HEK293 (cell line): ENCODE measurements at regions not wholly inside any gene's neighbourhood (a gene's known extent, or its start where the extent isn't known, plus 50 kb on each side); places are given as distances from the start of the nearest gene placed in this dataset.
A peak's percentile ranks its signal among the peaks of the same experiment; 100 is the strongest.

Experiments
- CTCF ChIA-PET: fragments of 350-600 bp; formaldehyde crosslinking; extraction: SDS; loops from one replicate; lab custom pipeline; 2021; ENCODE audit warnings: antibody characterized with exemption; lab: Yijun Ruan, JAX
- POLR2A ChIA-PET: fragments of 300-600 bp; formaldehyde crosslinking; extraction: SDS; loops from one replicate; lab custom pipeline; 2020; ENCODE audit warnings: antibody characterized with exemption, inconsistent platforms; lab: Yijun Ruan, JAX
- H3K27ac ChIP-seq: fragments of 200-500 bp; sonication (Bioruptor generic); 2 replicates; pipeline ENCODE4 v1.5.1; 2014; ENCODE audit warnings: low read depth, low read length, control low read depth, inconsistent platforms; ENCODE audit errors: extremely low read depth
- H3K36me3 ChIP-seq, 2 experiments: fragments of 200-500 bp in 1 of 2; sonication (Bioruptor generic) in 1 of 2; 1 replicate in 1 of 2; 2 replicates in 1 of 2; pipeline ENCODE4 v1.5.1; 2014 to 2017; ENCODE audit warnings: inconsistent platforms in 2 of 2, low read length in 2 of 2; ENCODE audit not compliant: control insufficient read depth in 2 of 2, insufficient read depth in 1 of 2
- H3K4me1 ChIP-seq: fragments of 200-500 bp; sonication (Bioruptor generic); 2 replicates; pipeline ENCODE4 v1.5.1; 2014; ENCODE audit warnings: mild to moderate bottlenecking, low read length, inconsistent platforms; ENCODE audit not compliant: control insufficient read depth, insufficient read depth
- H3K4me3 ChIP-seq: 2 replicates; pipeline ENCODE4 v1.5.1; 2011; ENCODE audit warnings: low read depth, mild to moderate bottlenecking, control low read depth, low read length, moderate library complexity
- H3K9me3 ChIP-seq: fragments of 200-500 bp; sonication (Bioruptor generic); 2 replicates; pipeline ENCODE4 v1.5.1; 2014; ENCODE audit warnings: low read depth, low read length, inconsistent platforms; ENCODE audit not compliant: control insufficient read depth, insufficient read depth
- KLF10 ChIP-seq: fragments of 450-650 bp; IDR thresholded peaks from 2 replicates; pipeline ENCODE4 v1.5.1; 2018; ENCODE audit warnings: missing biosample characterization, mild to moderate bottlenecking, missing genetic modification characterization
- KLF16 ChIP-seq: fragments of 450-650 bp; formaldehyde crosslinking; IDR thresholded peaks from 2 replicates; pipeline ENCODE4 v1.5.1; 2017; ENCODE audit warnings: missing biosample characterization, missing genetic modification characterization
- KLF17 ChIP-seq: fragments of 450-650 bp; formaldehyde crosslinking; IDR thresholded peaks from 2 replicates; pipeline ENCODE4 v1.5.1; 2016; ENCODE audit warnings: missing biosample characterization, missing genetic modification characterization
- MYNN ChIP-seq: fragments of 450-650 bp; formaldehyde crosslinking; IDR thresholded peaks from 2 replicates; pipeline ENCODE4 v1.5.1; 2016; ENCODE audit warnings: missing biosample characterization, missing genetic modification characterization, borderline replicate concordance
- PBX3 ChIP-seq: sonication (generic); formaldehyde crosslinking; IDR thresholded peaks from 2 replicates; pipeline ENCODE4 v1.8.1; 2022; ENCODE audit warnings: mild to moderate bottlenecking, moderate library complexity, missing genetic modification reagents
- SP2 ChIP-seq: fragments of 450-650 bp; formaldehyde crosslinking; IDR thresholded peaks from 2 replicates; pipeline ENCODE4 v1.5.1; 2016; ENCODE audit warnings: missing biosample characterization, missing genetic modification characterization
- TRIM28 ChIP-seq: IDR thresholded peaks from 2 replicates; pipeline ENCODE4 v1.6.1; 2011; ENCODE audit warnings: low read length, control low read depth, borderline replicate concordance
- TSHZ1 ChIP-seq: fragments of 450-650 bp; formaldehyde crosslinking; IDR thresholded peaks from 2 replicates; pipeline ENCODE4 v1.5.1; 2016; ENCODE audit warnings: missing biosample characterization, missing genetic modification characterization, borderline replicate concordance
- ZFP41 ChIP-seq: fragments of 450-650 bp; formaldehyde crosslinking; IDR thresholded peaks from 2 replicates; pipeline ENCODE4 v1.5.1; 2016; ENCODE audit warnings: missing biosample characterization, missing genetic modification characterization, borderline replicate concordance
- ZNF121 ChIP-seq: fragments of 450-650 bp; formaldehyde crosslinking; IDR thresholded peaks from 2 replicates; pipeline ENCODE4 v1.5.1; 2016; ENCODE audit warnings: missing biosample characterization, missing genetic modification characterization
- ZNF146 ChIP-seq: fragments of 450-650 bp; formaldehyde crosslinking; IDR thresholded peaks from 2 replicates; pipeline ENCODE4 v1.5.1; 2016; ENCODE audit warnings: missing biosample characterization, missing genetic modification characterization
- ZNF24 ChIP-seq: fragments of 450-650 bp; formaldehyde crosslinking; IDR thresholded peaks from 2 replicates; pipeline ENCODE4 v1.5.1; 2016; ENCODE audit warnings: missing biosample characterization, missing genetic modification characterization
- ZNF37A ChIP-seq: fragments of 450-650 bp; IDR thresholded peaks from 2 replicates; pipeline ENCODE4 v1.5.1; 2018; ENCODE audit warnings: missing biosample characterization, missing genetic modification characterization
- ZNF530 ChIP-seq: fragments of 450-650 bp; formaldehyde crosslinking; IDR thresholded peaks from 2 replicates; pipeline ENCODE4 v1.5.1; 2016; ENCODE audit warnings: low read depth, missing biosample characterization, missing genetic modification characterization
- ZNF610 ChIP-seq: fragments of 450-650 bp; formaldehyde crosslinking; IDR thresholded peaks from 2 replicates; pipeline ENCODE4 v1.5.1; 2016; ENCODE audit warnings: missing biosample characterization, missing genetic modification characterization, borderline replicate concordance
- ZNF660 ChIP-seq: fragments of 450-650 bp; IDR thresholded peaks from 2 replicates; pipeline ENCODE4 v1.5.1; 2018; ENCODE audit warnings: missing biosample characterization, mild to moderate bottlenecking, missing genetic modification characterization
- ZSCAN4 ChIP-seq: fragments of 450-650 bp; formaldehyde crosslinking; IDR thresholded peaks from 2 replicates; pipeline ENCODE4 v1.5.1; 2017; ENCODE audit warnings: missing biosample characterization, missing genetic modification characterization
- ZSCAN5A ChIP-seq: fragments of 450-650 bp; formaldehyde crosslinking; IDR thresholded peaks from 2 replicates; pipeline ENCODE4 v1.5.1; 2016; ENCODE audit warnings: missing biosample characterization, missing genetic modification characterization

- TF ChIP-seq ZSCAN4 (tag by site-specific recombination): no peak
- TF ChIP-seq ZNF24: no peak
- no peak for TF ChIP-seq MYNN (tag by site-specific recombination)
- no peak for TF ChIP-seq PBX3
- TF ChIP-seq KLF17: no peak
- TF ChIP-seq ZNF660 (tag by site-specific recombination): no peak
- 0 out of 2 replicates have a peak, but pooled peaks have one; percentile 36 for TF ChIP-seq TRIM28
- no peak for TF ChIP-seq ZSCAN5A (tag by site-specific recombination)
- TF ChIP-seq, all 188 proteins: peak for 6
Measured at GRCh38 chr6:113645576-113645970, 211.6 kb upstream of the MARCKS start (continued).

- Histone ChIP-seq H3K4me1 (peaks cover 5% of the 10 kb centered on the region), H3K27ac (no peak overlapping the region), H3K36me3 (no peaks in the 10 kb centered on the region), H3K4me3 (no peak overlapping the region), H3K9me3 (no peaks in the 10 kb centered on the region)
- no peak for TF ChIP-seq KLF16 (tag by site-specific recombination)
- TF ChIP-seq ZNF37A (tag by site-specific recombination): no peak
- no peak for TF ChIP-seq ZNF121
- TF ChIP-seq ZNF610 (tag by site-specific recombination): no peak
- no peak for TF ChIP-seq SP2 (tag by site-specific recombination)
- no peak for TF ChIP-seq ZFP41 (tag by site-specific recombination)
- TF ChIP-seq ZNF530 (tag by site-specific recombination): no peak
- TF ChIP-seq ZNF24: no peak
- no peak for TF ChIP-seq KLF10 (tag by site-specific recombination)
- TF ChIP-seq ZNF146 (tag by site-specific recombination): no peak
- POLR2A ChIA-PET: interaction anchor here (0.9 to 1.8 kb wide), 2 partner anchors 10 to 213 kb away, joined by 3 to 4 read pairs; no protein-coding TSS in a partner anchor
- CTCF ChIA-PET: interaction anchor here (1.3 kb wide), 1 partner anchor 21 kb away, joined by 4 read pairs; no protein-coding TSS in a partner anchor
Measured at GRCh38 chr6:113645986-113646385, 211.2 kb upstream of the MARCKS start.

- TF ChIP-seq TSHZ1 (tag by site-specific recombination) (no peak), ZSCAN4 (tag by site-specific recombination) (no peak)
- ChIA-PET CTCF (interaction anchor here (1.3 kb wide), 1 partner anchor 20 kb away, joined by 4 read pairs; no protein-coding TSS in a partner anchor), POLR2A (interaction anchor here (1.8 kb wide), 1 partner anchor 212 kb away, joined by 4 read pairs; no protein-coding TSS in a partner anchor)
Measured at GRCh38 chr6:113646701-113647100, 210.4 kb upstream of the MARCKS start.

More at GRCh38 chr6:113646701-113647100, 210.4 kb upstream of the MARCKS start:
- Histone ChIP-seq H3K27ac (no peak overlapping the region), H3K4me3 (no peak overlapping the region), H3K36me3 (no peaks in the 10 kb centered on the region), H3K4me1 (peaks cover 5% of the 10 kb centered on the region), H3K9me3 (no peaks in the 10 kb centered on the region)
